Uterus (tissue), 3 donors: ENCODE measurements at regions not wholly inside any gene's neighbourhood (a gene's known extent, or its start where the extent isn't known, plus 50 kb on each side); places are given as distances from the start of the nearest gene placed in this dataset.

ENCODE experiments used
- DNase-seq, 2 donors: peaks; one replicate each; pipeline ENCODE4 v3.0.0-alpha.2; 2019 to 2020
- H3K27ac ChIP-seq, 2 donors: fragments of 200-600 bp; sonication (generic); 1 replicate in 1 of 2; 2 replicates in 1 of 2; pipeline ENCODE4 v1.5.1; 2016 to 2018
- H3K27me3 ChIP-seq, 2 donors: fragments of 200-600 bp; sonication (generic); one replicate each; pipeline ENCODE4 v1.5.1; 2018 to 2019; ENCODE audit warnings: control low read depth in 1 of 2
- H3K36me3 ChIP-seq, 2 donors: fragments of 200-600 bp; sonication (generic); one replicate each; pipeline ENCODE4 v1.5.1; 2019; ENCODE audit warnings: control low read depth in 1 of 2
- H3K4me1 ChIP-seq, 2 donors: fragments of 200-600 bp; sonication (generic); one replicate each; pipeline ENCODE4 v1.5.1; 2018 to 2019; ENCODE audit warnings: control low read depth in 1 of 2
- H3K4me3 ChIP-seq, 2 donors: fragments of 200-600 bp; sonication (generic); 1 replicate in 1 of 2; 2 replicates in 1 of 2; pipeline ENCODE4 v1.5.1; 2018 to 2019; ENCODE audit warnings: mild to moderate bottlenecking in 1 of 2
- H3K9me3 ChIP-seq, 2 donors: fragments of 200-600 bp; sonication (generic); one replicate each; pipeline ENCODE4 v1.5.1; 2019; ENCODE audit warnings: control low read depth in 1 of 2
- CTCF ChIP-seq, 4 experiments: fragments of 200-600 bp in 2 of 4; fragments of 450-650 bp in 2 of 4; sonication (generic) in 2 of 4; IDR thresholded peaks; one replicate each; pipeline ENCODE4 v1.5.1; 2016 to 2019; ENCODE audit warnings: antibody characterized with exemption in 4 of 4, mild to moderate bottlenecking in 2 of 4, moderate library complexity in 1 of 4
- POLR2A ChIP-seq, 2 donors: fragments of 450-650 bp; IDR thresholded peaks; one replicate each; pipeline ENCODE4 v1.6.1; 2016; ENCODE audit warnings: antibody characterized with exemption in 2 of 2, mild to moderate bottlenecking in 1 of 2, moderate library complexity in 1 of 2
- intact Hi-C: fragments of 100-400 bp; cut with DNase I; formaldehyde crosslinking; loops from one replicate; pipeline ENCODE4 v1.15.1; 2023; ENCODE audit warnings: low total_unique reads
- donor health status: DM: yes; HTN: yes; CAD: no.

GRCh38 chr1:29521811-29522580 lies 285.7 kb downstream of the PTPRU start:
- Histone ChIP-seq H3K9me3 (no peaks in the 10 kb centered on the region), H3K27ac (no peak overlapping the region), H3K4me3 (no peak overlapping the region), H3K4me1 (no peaks in the 10 kb centered on the region), H3K36me3 (no peaks in the 10 kb centered on the region), H3K27me3 (no peaks in the 10 kb centered on the region)
- DNase-seq = no peak
- TF ChIP-seq CTCF (IDR thresholded peaks at IDR 0.05) (no peak), POLR2A (IDR thresholded peaks at IDR 0.05) (no peak)
- intact Hi-C loops = no loop called here

- no peak for DNase-seq
- H3K36me3 ChIP-seq = no peaks in the 10 kb centered on the region
- H3K27ac ChIP-seq = no peak overlapping the region
- no peaks in the 10 kb centered on the region for H3K4me1 ChIP-seq
- no peak for TF ChIP-seq POLR2A (IDR thresholded peaks at IDR 0.05)
- no peak for TF ChIP-seq CTCF (IDR thresholded peaks at IDR 0.05)
- no peaks in the 10 kb centered on the region for H3K27me3 ChIP-seq
- no peak overlapping the region for H3K4me3 ChIP-seq
- no peaks in the 10 kb centered on the region for H3K9me3 ChIP-seq
- intact Hi-C loops = no loop called here
These were observed 285.1 kb downstream of the PTPRU start for GRCh38 chr1:29521438-29521715.

GRCh38 chr1:29520571-29521437 lies 284.5 kb downstream of the PTPRU start:
- no peak overlapping the region for H3K27ac ChIP-seq
- H3K27me3 ChIP-seq = no peaks in the 10 kb centered on the region
- no peaks in the 10 kb centered on the region for H3K9me3 ChIP-seq
- intact Hi-C loops = no loop called here
- no peaks in the 10 kb centered on the region for H3K4me1 ChIP-seq
- H3K36me3 ChIP-seq = no peaks in the 10 kb centered on the region
- TF ChIP-seq CTCF (IDR thresholded peaks at IDR 0.05) = no peak
- TF ChIP-seq POLR2A (IDR thresholded peaks at IDR 0.05) = no peak
- H3K4me3 ChIP-seq = no peak overlapping the region
- no peak for DNase-seq

GRCh38 chr1:29519788-29520110 lies 283.4 kb downstream of the PTPRU start:
- no peak for DNase-seq
- H3K27me3 ChIP-seq = no peaks in the 10 kb centered on the region
- H3K4me3 ChIP-seq = no peak overlapping the region
- H3K9me3 ChIP-seq = no peaks in the 10 kb centered on the region
- H3K36me3 ChIP-seq = no peaks in the 10 kb centered on the region
- intact Hi-C loops = no loop called here
- H3K27ac ChIP-seq = no peak overlapping the region
- no peaks in the 10 kb centered on the region for H3K4me1 ChIP-seq
- TF ChIP-seq POLR2A (IDR thresholded peaks at IDR 0.05) = no peak
- TF ChIP-seq CTCF (IDR thresholded peaks at IDR 0.05) = no peak

GRCh38 chr1:29519108-29519787 lies 282.9 kb downstream of the PTPRU start:
- intact Hi-C loops = no loop called here
- Histone ChIP-seq H3K9me3 (no peaks in the 10 kb centered on the region), H3K36me3 (no peaks in the 10 kb centered on the region), H3K4me1 (no peaks in the 10 kb centered on the region), H3K27me3 (no peaks in the 10 kb centered on the region), H3K27ac (no peak overlapping the region), H3K4me3 (no peak overlapping the region)
- TF ChIP-seq POLR2A (IDR thresholded peaks at IDR 0.05) (no peak), CTCF (IDR thresholded peaks at IDR 0.05) (no peak)
- no peak for DNase-seq
